ENCODE measurements at regions not wholly inside any gene's neighbourhood (a gene's known extent, or its start where the extent isn't known, plus 50 kb on each side); places are given as distances from the start of the nearest gene placed in this dataset.

DNA sequence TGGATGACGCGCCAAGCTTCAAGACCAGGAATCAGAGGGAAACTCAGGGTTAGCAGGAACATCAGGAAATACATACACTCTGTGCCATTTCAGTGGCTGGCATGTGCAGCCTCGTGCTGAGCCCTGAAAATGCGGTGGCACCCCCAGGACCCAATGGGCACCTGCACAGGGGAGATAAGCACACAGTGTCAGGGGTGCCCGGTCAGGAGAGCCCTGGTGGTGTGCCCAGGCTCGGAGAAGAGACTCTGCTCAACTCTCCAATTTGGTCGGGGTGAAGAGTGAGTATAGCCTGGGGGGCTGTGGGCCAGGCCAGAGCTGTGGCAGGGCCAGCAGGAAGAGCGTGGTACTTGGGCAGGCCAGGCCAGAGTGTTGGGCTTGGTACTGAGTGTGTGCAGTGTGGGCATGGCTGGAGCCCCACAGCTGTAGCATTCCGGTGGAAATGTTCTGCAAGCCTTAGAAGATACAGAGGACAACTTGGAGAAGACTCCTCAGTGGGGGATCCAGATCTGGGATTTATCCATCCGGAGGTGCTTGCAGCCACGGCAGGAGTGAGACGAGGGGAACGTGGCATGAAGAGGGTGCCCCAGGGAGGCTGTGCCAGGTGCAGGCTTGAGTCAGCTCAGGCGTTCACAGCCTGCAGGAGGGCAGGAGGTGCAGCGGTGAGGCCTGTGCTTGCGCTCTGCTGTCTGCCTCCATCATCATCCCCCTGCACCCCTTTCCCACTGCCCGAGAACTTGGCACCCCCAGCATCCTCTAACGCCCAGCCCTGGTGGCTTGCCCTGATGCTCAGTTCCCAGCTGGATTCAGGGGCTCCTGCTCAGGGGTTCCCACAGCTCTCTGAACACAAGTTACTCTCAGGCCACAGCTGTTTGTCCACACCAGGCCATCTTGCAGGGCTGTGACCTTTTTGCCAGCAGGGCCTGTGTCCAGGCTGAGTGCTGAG is 451.7 kb upstream of the HS6ST1 start:
- FAIRE-seq, result no peak

GRCh38 chr2:128771401-128771800 is 452.7 kb upstream of the HS6ST1 start:
- FAIRE-seq, result no peak

DNA sequence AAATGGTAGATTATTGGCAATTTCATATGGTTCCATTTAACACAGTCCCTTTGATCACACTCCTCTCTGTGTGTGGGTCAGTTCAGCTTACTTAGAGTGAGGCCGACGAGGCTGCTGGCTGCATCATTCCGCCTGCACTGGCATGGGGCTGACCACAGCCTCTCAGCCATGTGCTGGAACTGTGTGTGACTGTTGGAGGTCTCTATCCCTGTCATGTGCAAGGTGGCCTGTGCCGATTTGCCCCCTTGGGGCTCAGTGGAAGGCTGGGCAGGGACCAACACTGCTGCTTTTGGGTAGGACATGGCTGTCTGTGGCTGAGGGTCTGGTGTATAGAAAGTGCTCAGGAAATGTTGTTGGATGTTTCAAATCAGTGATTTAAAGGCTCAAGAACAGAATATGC is 454.0 kb upstream of the HS6ST1 start:
- no peak for FAIRE-seq

DNA sequence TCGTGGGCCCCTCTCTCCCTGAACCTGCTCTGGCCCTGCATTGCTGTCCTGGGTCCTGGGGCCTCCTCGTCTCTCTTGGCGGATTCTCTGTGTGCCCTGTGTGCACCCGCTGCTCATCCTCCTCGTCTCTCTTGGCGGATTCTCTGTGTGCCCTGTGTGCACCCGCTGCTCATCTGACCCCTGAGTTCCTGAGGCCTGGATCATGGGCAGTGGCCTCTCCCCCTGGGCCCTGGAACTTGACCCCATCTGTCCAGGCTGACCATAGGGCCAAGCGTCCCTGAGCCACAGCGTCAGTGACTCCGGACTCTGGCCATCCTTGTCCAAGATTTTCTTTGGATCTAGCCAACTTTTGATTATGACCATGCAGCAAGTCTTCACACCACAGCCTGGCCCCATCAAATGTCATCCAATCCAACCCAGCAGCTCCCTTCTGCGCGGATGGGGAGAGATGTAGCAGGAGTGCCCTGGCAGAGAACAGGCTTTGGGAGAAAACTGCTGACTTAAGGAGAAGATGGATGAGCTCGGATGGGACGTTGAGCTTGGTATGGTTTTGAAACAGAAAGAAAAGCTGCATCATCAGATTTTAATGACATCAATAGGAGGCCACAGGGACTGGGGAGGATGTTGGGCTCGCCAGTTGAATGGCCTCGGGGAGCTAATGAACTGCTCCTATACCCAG is 455.1 kb upstream of the HS6ST1 start:
- no peak for FAIRE-seq

GRCh38 chr2:128774320-128775216 is 455.9 kb upstream of the HS6ST1 start:
- no peak for FAIRE-seq

DNA sequence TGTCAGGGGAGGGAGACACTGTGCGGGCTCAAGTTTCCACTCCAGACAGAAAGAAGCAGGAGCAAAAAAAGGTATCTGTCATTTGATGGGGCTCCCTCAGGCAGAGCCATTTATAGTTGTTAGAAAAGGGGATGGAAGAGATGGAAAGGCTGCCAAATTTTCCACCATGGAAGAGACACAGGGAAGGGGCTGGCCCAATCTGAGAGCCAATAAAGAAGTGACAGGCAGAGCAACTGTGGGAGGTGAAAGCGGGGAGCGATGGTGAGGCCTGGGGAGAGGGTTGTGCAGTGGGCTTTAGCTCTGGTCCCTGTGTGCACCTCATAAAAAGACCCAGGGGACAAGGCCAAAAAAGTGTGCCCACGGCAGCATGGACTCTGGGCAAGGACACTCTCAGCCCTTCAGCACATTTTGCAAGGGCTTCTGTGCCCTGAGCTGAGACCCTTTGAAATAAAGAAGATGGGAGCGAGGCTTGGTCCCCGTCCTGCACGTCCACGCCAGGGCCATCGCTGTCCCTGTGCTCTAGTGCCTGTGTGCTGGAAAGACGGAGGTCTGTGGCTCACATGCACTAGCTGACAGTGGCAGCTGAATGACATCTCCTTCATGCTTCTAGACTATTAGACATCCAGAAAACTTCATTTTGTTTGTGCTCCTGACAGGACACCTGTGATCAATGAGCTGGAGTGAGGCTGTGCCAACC is 456.7 kb upstream of the HS6ST1 start:
- FAIRE-seq, result no peak

- no peak for FAIRE-seq
Measured at GRCh38 chr2:128775914-128776285, 457.2 kb upstream of the HS6ST1 start.

- no peak for FAIRE-seq
Measured at GRCh38 chr2:128776461-128777195, 458.0 kb upstream of the HS6ST1 start.

DNA sequence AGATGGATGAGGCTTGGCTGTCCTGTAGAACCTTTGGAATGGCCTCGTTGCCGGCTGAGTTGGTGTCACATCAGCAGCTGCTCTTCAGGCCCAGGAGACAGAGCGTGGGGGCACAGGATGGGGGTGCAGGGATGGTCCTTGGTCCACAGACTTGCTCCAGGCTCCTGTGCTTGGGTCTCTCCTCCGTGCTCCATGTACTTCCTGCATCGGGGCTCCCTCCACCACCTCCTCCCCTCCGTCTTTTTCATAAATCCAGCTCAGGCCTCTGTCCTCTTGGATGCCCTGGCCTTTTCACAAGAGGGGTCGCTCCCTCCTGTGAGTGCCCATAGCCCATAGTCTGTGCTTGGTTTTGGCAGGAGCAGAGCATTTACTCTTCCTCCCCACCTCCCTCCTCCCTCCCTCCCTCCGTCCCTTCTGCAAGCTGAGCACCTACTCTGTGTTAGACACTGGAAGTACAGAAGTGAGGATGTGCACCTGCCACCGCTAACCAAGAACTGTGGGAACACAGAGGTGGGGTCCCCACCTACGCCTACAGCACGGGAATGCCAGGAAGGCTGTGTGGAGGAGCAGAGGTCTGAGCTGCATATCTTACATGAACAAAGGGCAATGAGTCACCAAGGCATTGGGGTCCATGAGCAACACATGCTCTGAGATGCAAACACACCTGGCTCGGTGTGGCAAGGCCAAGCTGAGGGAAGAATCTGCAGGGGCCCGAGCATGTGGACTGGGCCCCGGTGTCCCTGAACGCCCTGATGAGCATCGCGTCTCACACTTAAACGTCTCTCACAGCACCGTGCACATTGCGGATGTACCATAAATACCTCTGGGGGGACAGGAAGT is 458.7 kb upstream of the HS6ST1 start:
- FAIRE-seq, result no peak

DNA sequence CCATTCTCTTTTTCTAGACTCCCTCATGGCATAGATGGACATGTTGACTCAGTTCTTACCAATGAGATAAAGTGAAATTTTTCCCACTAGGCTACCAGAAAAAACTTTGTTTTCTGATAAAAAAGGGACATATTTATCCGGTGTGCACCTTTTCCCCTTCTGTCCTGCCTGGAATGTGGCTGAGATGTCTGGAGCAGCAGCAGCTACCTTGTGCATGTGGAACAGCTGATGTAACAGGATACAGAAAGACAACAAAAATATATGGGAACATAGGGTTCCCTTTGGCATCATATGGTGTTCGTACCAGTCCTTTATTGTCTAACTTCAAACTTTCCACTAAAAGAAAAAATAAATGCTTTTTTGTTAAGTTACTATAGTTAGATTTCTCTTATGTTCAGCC is 460.2 kb upstream of the HS6ST1 start:
- no peak for FAIRE-seq

- no peak for FAIRE-seq
Measured at GRCh38 chr2:128779301-128780095, 460.8 kb upstream of the HS6ST1 start.

DNA sequence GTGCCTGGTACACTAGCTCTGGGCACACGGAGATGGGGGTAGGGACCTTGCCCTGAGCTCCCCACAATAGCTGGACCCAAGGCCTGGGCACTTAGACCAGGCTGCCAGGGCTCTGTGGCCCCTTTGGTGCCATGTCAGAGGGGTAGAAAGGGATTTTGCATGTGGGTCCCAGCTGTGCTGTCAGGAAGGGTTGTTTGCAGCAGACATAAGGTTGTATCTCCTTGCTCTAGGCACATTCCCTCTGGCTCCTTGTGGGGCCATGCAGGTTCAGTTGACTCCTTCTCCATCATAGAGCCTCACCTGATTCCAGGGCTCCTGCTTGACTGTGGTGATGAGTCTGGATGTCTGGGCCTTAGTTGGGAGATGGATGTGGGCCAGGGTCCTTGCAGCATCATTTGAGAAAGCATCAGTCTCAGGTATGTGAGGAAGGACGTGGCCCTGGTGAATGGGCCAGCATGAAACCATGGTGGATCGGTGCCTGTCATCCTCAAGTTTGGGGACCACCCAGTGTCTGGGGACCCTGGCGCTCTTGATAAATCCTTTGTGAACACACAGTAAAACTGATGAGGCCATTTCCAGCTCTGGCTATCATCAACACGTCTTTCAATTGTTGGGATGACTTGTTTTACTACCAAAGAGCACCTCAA is 461.9 kb upstream of the HS6ST1 start:
- FAIRE-seq, result no peak

GRCh38 chr2:128781166-128781565 is 462.5 kb upstream of the HS6ST1 start:
- FAIRE-seq, result no peak

- no peak for FAIRE-seq
Measured at GRCh38 chr2:128781585-128782385, 463.1 kb upstream of the HS6ST1 start.

- FAIRE-seq, result no peak
Measured at GRCh38 chr2:128782411-128783192, 463.9 kb upstream of the HS6ST1 start.

DNA sequence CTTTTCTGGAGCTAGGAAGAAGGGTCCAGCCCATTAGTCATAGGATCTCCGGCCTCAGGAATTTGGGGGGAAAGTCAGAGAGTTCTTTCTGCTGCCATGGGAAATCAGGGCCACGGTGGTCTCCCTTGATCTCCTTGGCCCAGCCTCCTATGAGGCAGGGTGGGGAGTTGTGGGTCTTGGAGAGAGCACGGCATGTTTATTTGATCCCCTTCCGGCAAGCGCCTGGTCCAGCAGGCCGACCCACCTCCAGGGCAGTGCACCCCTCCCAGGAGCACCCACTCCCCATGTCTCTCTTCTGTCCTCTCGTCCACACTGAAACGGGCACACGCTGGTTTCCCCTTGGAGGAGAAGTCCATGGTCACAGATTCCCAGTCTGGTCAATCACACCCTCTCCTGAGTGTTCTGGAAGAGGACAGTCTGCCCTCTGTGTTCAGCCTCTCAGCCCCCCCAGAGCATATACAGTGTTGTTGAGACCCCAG is 464.6 kb upstream of the HS6ST1 start:
- FAIRE-seq, result no peak

- FAIRE-seq, result no peak
Measured at GRCh38 chr2:128783896-128784295, 465.2 kb upstream of the HS6ST1 start.

Data from endometrium (tissue), 2 donors.